Tibial nerve (tissue), 4 donors: ENCODE measurements at regions not wholly inside any gene's neighbourhood (a gene's known extent, or its start where the extent isn't known, plus 50 kb on each side); places are given as distances from the start of the nearest gene placed in this dataset.
"Not testable (repeated sequence)": the region's sequence is repeated elsewhere in the genome, so short reads cannot be mapped to it uniquely, and the experiment has no call there.

ENCODE experiments used
- DNase-seq, 2 donors: peaks; one replicate each; pipeline ENCODE4 v3.0.0-alpha.2; 2019; ENCODE audit warnings: low spot score in 2 of 2
- H3K27ac ChIP-seq, 4 donors: fragments of 200-600 bp; sonication (generic) in 3 of 4; one replicate each; pipeline ENCODE4 v1.5.1; 2017 to 2019; ENCODE audit warnings: mild to moderate bottlenecking in 1 of 4
- H3K27me3 ChIP-seq, 2 donors: fragments of 200-600 bp; sonication (generic) in 1 of 2; one replicate each; pipeline versions ENCODE4 v1.5.1 to v1.6.0; 2017 to 2019
- H3K36me3 ChIP-seq, 3 donors: fragments of 200-600 bp; sonication (generic); one replicate each; pipeline ENCODE4 v1.5.1; 2018 to 2019
- H3K4me1 ChIP-seq, 4 donors: fragments of 200-600 bp; sonication (generic) in 3 of 4; one replicate each; pipeline ENCODE4 v1.5.1; 2017 to 2019
- H3K4me3 ChIP-seq, 4 donors: fragments of 200-600 bp; sonication (generic) in 3 of 4; one replicate each; pipeline ENCODE4 v1.5.1; 2017 to 2019; ENCODE audit warnings: mild to moderate bottlenecking in 1 of 4, moderate library complexity in 1 of 4
- H3K9me3 ChIP-seq, 4 donors: fragments of 200-600 bp; sonication (generic) in 3 of 4; one replicate each; pipeline ENCODE4 v1.5.1; 2017 to 2019
- EP300 ChIP-seq, 2 donors: sonication (generic); formaldehyde crosslinking; IDR thresholded peaks; one replicate each; pipeline ENCODE4 v1.6.1; 2017; ENCODE audit warnings: antibody characterized with exemption in 2 of 2, mild to moderate bottlenecking in 1 of 2
- POLR2A ChIP-seq, 2 donors: fragments of 450-650 bp; IDR thresholded peaks; one replicate each; pipeline ENCODE4 v1.6.1; 2017; ENCODE audit warnings: antibody characterized with exemption in 2 of 2, mild to moderate bottlenecking in 2 of 2, moderate library complexity in 2 of 2
- WGBS, 2 donors: methylation state at CpG; one replicate each; pipeline ENCODE4 v1.1.5; 2018; 5-methylcytosine and 5-hydroxymethylcytosine counted together
- TF ChIP-seq, protein P1 (sequence below), 5 experiments: fragments of 200-600 bp in 3 of 5; fragments of 450-650 bp in 2 of 5; sonication (generic) in 3 of 5; IDR thresholded peaks; one replicate each; pipeline ENCODE4 v1.5.1; 2016 to 2019; ENCODE audit warnings: antibody characterized with exemption in 5 of 5, mild to moderate bottlenecking in 3 of 5, moderate library complexity in 2 of 5

DNA sequence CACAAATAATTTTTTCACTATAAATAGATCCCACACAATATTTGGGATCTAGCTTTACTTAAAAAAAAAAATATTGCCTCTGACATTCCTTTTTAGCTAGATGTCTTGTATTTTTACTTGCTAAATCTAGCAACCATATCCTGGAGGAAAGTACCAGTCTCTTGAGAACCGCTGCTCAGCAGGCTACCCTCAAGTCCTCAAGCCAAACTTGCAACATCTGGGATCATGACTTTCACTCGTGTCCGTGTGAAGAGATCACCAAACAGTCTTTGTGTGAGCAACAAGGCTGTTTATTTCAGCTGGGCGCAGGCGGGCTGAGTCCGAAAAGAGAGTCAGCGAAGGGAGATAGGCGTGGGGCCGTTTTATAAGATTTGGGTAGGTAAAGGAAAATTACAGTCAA lies 180.3 kb upstream of the FER start:
- Histone ChIP-seq H3K9me3 (no peaks in the 10 kb centered on the region), H3K4me1 (no peaks in the 10 kb centered on the region), H3K36me3 (no peaks in the 10 kb centered on the region), H3K4me3 (no peak overlapping the region), H3K27me3 (no peaks in the 10 kb centered on the region), H3K27ac (no peak overlapping the region)
- TF ChIP-seq, protein P1, sequence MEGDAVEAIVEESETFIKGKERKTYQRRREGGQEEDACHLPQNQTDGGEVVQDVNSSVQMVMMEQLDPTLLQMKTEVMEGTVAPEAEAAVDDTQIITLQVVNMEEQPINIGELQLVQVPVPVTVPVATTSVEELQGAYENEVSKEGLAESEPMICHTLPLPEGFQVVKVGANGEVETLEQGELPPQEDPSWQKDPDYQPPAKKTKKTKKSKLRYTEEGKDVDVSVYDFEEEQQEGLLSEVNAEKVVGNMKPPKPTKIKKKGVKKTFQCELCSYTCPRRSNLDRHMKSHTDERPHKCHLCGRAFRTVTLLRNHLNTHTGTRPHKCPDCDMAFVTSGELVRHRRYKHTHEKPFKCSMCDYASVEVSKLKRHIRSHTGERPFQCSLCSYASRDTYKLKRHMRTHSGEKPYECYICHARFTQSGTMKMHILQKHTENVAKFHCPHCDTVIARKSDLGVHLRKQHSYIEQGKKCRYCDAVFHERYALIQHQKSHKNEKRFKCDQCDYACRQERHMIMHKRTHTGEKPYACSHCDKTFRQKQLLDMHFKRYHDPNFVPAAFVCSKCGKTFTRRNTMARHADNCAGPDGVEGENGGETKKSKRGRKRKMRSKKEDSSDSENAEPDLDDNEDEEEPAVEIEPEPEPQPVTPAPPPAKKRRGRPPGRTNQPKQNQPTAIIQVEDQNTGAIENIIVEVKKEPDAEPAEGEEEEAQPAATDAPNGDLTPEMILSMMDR (IDR thresholded peaks at IDR 0.05) = no peak
- TF ChIP-seq EP300 (IDR thresholded peaks at IDR 0.05) (no peak), POLR2A (IDR thresholded peaks at IDR 0.05) (no peak)
- WGBS, 2 donors = 77 to 80% methylated on average over 9 of the region's 9 CpGs
- DNase-seq = no peak

DNA sequence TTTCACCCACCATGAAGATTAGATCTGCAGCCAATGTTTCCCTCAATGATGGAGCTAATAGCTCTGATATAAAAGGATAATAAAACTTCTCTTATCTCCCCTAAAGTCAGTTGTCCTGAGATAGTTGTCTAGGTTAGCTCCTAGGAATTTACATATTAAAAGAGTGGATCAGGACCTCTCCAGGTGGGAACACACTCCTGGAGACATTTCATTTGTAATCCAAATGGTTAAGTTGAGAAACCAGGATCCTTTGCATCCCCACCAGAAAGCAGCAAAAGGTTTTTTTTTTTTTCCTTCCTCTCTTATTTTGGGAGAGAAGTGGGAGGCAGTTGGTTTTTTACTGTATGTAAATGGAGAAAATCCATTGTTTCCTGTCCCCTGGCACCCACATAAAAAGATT lies 182.5 kb upstream of the FBXL17 start:
- no peak for DNase-seq
- no peaks in the 10 kb centered on the region for H3K36me3 ChIP-seq
- no peak overlapping the region for H3K4me3 ChIP-seq
- TF ChIP-seq, protein P1 (IDR thresholded peaks at IDR 0.05) = no peak
- TF ChIP-seq EP300 (IDR thresholded peaks at IDR 0.05) = no peak
- TF ChIP-seq POLR2A (IDR thresholded peaks at IDR 0.05) = no peak
- peaks cover 0 to 18% (median 1%) of the 10 kb centered on the region in 4 donors for H3K4me1 ChIP-seq
- H3K27me3 ChIP-seq = no peaks in the 10 kb centered on the region
- no peaks in the 10 kb centered on the region for H3K9me3 ChIP-seq
- no peak overlapping the region for H3K27ac ChIP-seq

DNA sequence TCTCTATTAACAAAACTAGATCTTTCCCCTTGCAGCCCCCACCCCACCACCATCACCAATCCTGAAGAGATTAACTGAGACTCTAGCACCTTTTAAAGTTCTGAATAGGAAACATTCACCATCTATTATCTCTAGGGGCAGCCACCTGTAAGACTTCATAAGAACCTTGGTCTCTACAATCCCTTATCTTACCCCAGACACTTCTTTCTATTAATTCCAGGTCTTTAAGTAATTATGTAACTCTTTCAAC lies 180.2 kb upstream of the FBXL17 start:
- no peak for DNase-seq
- H3K4me1 ChIP-seq = peaks cover 0 to 18% (median 1%) of the 10 kb centered on the region in 4 donors
- no peak overlapping the region for H3K4me3 ChIP-seq
- H3K27me3 ChIP-seq = no peaks in the 10 kb centered on the region
- H3K27ac ChIP-seq = no peak overlapping the region
- TF ChIP-seq POLR2A (IDR thresholded peaks at IDR 0.05) = no peak
- no peaks in the 10 kb centered on the region for H3K9me3 ChIP-seq
- H3K36me3 ChIP-seq = no peaks in the 10 kb centered on the region

DNA sequence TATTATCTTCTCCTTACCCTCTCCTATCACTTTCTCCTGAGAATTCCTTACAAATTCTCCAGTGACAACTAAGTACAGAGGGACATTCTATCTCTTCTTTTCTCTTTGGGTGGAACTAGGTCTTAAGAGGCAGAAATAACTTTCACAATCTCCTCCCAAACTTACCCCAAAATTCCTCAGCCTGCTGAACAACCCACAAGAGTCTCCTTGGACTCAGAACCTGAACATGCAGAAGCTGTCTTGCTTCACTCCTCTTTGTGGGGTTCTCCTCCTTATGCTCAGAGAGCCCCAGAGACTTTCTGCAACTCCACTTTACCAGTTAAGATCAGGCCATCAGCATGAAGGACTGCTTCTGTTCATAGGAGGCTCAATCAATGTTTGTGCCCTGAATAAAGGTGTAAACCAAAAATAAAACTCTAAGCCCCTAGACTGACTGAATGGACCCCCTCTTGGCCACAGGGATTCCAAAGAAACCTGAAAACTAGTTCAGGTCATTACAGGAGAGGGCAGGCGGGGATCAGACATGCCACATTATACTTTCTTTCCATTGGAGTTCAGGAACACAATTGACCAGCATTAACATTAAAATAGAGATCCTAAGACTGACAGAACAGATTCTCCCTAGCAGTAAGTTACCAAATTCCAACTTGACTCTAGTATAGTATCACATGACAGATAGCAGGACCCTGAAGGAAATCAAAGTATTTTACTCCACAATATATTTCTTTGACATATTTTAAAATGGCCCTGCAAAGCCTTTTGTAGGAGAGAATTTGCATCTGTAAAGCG lies 179.7 kb upstream of the FBXL17 start:
- Histone ChIP-seq H3K27me3 (no peaks in the 10 kb centered on the region), H3K36me3 (no peaks in the 10 kb centered on the region), H3K4me3 (no peak overlapping the region), H3K4me1 (peaks cover 0 to 18% (median 1%) of the 10 kb centered on the region in 4 donors), H3K9me3 (no peaks in the 10 kb centered on the region), H3K27ac (peak overlapping the region in 3 of 4 donors; percentile 6 to 71 (median 62))
- TF ChIP-seq EP300 (IDR thresholded peaks at IDR 0.05) (no peak), POLR2A (IDR thresholded peaks at IDR 0.05) (no peak)
- TF ChIP-seq, protein P1 (IDR thresholded peaks at IDR 0.05) = no peak
- no peak for DNase-seq
- 87 to 90% methylated on average over 2 of the region's 2 CpGs for WGBS, 2 donors

DNA sequence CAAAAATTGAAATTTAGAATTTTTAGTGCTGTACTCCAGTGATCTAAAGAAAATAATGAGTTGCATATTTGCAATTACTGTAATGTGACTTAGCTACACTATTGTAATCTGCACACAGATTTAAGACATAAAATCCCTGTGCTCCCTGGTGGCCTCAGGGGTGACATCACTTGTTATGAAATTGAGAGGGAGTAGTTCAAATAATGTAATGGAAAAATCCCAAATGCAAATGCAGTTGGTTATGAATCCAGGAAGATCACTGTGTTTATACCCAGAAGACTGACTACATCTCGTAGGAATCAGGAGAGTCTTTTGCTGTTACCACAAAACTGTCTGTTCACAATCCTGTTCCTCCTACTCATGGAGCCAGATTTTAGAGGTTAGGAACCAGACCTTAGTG lies 178.7 kb upstream of the FBXL17 start:
- H3K36me3 ChIP-seq = no peaks in the 10 kb centered on the region
- TF ChIP-seq, protein P1 (IDR thresholded peaks at IDR 0.05) = no peak
- peak in 1 of 2 donors; percentile 70 for TF ChIP-seq EP300 (IDR thresholded peaks at IDR 0.05)
- H3K9me3 ChIP-seq = no peaks in the 10 kb centered on the region
- 30 to 32% methylated on average over 1 of the region's 1 CpG for WGBS, 2 donors
- H3K4me1 ChIP-seq = peaks cover 0 to 18% (median 1%) of the 10 kb centered on the region in 4 donors
- H3K4me3 ChIP-seq = no peak overlapping the region
- peak overlapping the region in 3 of 4 donors; percentile 6 to 71 (median 62) for H3K27ac ChIP-seq
- H3K27me3 ChIP-seq = no peaks in the 10 kb centered on the region
- DNase-seq = peak; percentile 40 to 55

DNA sequence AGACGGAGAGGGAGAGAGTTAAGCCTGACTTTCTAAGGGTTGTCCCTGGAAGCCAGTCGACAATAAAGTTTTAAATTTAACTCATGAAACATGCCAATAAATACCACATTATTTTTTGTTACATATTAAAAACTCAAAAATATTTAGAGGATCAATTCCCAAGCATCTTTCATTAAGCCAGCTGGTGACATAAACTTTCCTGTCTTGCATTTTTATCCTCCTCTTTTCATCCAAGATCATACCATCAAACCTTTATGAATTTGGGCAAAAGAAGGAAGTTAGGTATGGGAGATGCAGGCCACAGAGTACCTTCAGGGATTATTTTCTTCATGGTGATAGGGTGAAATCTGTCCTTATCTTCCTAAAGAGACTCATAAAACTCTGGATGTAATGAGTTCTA lies 178.3 kb upstream of the FBXL17 start:
- DNase-seq = no peak
- TF ChIP-seq EP300 (IDR thresholded peaks at IDR 0.05) = no peak
- Histone ChIP-seq H3K4me1 (peaks cover 0 to 18% (median 1%) of the 10 kb centered on the region in 4 donors), H3K4me3 (no peak overlapping the region), H3K9me3 (no peaks in the 10 kb centered on the region), H3K36me3 (no peaks in the 10 kb centered on the region), H3K27me3 (no peaks in the 10 kb centered on the region), H3K27ac (no peak overlapping the region)
- 58 to 67% methylated on average over 2 of the region's 2 CpGs for WGBS, 2 donors

DNA sequence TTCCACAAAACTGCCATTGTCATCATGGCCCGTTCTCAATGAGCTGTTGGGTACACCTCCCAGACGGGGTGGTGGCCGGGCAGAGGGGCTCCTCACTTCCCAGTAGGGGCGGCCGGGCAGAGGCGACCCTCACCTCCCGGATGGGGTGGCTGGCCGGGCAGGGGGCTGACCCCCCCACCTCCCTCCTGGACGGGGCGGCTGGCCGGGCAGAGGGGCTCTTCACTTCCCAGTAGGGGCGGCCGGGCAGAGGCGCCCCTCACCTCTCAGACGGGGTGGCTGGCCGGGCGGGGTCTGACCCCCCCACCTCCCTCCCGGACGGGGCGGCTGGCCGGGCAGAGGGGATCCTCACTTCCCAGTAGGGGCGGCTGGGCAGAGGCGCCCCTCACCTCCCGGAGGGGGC lies 176.9 kb upstream of the FBXL17 start:
- not testable (repeated sequence) for H3K36me3 ChIP-seq, H3K4me3 ChIP-seq, H3K9me3 ChIP-seq, DNase-seq, H3K27ac ChIP-seq, H3K27me3 ChIP-seq
- WGBS, 2 donors = no CpG with 5 or more reads among the region's 24 CpGs
- H3K4me1 ChIP-seq = peaks cover 0 to 18% (median 1%) of the 10 kb centered on the region in 4 donors

DNA sequence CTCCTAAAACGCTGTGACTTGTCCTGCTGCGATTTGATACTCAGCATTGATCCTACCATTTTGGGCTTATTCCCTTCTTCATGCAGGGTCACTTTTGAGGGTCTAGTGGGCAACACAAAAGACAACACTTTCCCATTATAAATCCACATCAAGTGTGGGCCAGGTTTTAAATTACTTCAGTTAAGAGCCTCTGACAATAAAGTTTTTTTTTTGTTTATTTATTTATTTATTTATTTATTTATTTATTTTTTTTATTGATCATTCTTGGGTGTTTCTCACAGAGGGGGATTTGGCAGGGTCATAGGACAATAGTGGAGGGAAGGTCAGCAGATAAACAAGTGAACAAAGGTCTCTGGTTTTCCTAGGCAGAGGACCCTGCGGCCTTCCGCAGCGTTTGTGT lies 176.2 kb upstream of the FBXL17 start:
- not testable (repeated sequence) for H3K27ac ChIP-seq, DNase-seq, H3K27me3 ChIP-seq, H3K4me3 ChIP-seq, H3K9me3 ChIP-seq, H3K36me3 ChIP-seq
- peaks cover 0 to 18% (median 1%) of the 10 kb centered on the region in 4 donors for H3K4me1 ChIP-seq
- 91 to 96% methylated on average over 2 to 5 of the region's 5 CpGs for WGBS, 2 donors
